ENCODE measurements at regions not wholly inside any gene's neighbourhood (a gene's known extent, or its start where the extent isn't known, plus 50 kb on each side); places are given as distances from the start of the nearest gene placed in this dataset.

DNA sequence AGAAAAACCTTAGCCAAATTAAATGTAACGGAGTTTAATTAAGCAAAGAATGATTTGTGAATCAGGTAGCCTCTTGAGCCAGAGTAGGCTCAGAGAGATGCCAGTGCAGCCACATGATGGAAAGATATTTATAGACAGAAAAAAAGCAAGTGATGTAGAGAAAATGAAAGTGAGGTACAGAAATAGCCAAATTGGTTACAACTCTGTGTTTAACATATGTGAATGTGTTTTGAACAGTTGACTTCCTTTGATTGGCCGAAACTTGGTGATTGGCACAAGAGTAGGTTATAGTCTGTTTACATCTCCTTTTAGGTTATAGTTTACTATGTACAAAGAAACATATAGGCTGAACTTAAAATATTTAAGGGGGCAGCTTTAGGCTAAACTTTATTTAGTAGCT lies 459.9 kb upstream of the BOD1L1 start:
- no peaks in the 10 kb centered on the region for H3K27me3 Mint-ChIP-seq
- peaks cover 15% of the 10 kb centered on the region in 2 donors for H3K9me3 Mint-ChIP-seq
- H3K4me3 Mint-ChIP-seq = no peak overlapping the region
- H3K27ac Mint-ChIP-seq = peak overlapping the region in 1 of 2 donors; percentile 66
- H3K36me3 Mint-ChIP-seq (ENCODE audit: insufficient read depth) = no peaks in the 10 kb centered on the region
- H3K4me1 Mint-ChIP-seq (ENCODE audit: low read depth in 2 of 2) = no peaks in the 10 kb centered on the region
- DNase-seq (no peak), ATAC-seq (replicated peaks) (no peak)

DNA sequence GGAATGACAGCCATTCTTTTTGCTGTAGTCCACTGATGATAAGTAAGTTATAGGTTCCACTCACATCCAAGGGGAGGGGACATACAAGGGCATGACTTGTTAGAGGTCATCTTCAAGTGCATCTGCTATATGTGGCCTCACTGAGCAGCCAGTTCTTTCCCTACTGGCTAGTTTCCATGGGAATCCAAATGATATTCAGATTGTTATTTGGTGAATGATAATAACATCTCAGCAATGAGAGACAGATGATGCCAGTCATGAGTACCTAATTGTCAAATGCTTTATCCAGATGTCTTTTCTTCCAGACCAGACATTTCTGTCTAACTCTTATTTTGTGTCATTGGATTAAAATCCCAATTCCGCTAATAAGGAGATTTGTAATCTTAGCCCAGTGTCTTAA lies 460.4 kb upstream of the BOD1L1 start:
- Mint-ChIP-seq H3K27me3 (no peaks in the 10 kb centered on the region), H3K4me3 (no peak overlapping the region), H3K36me3 (ENCODE audit: insufficient read depth) (no peaks in the 10 kb centered on the region), H3K4me1 (ENCODE audit: low read depth in 2 of 2) (no peaks in the 10 kb centered on the region), H3K9me3 (peaks cover 15% of the 10 kb centered on the region in 2 donors), H3K27ac (no peak overlapping the region)
- ATAC-seq (replicated peaks) (no peak), DNase-seq (no peak)

- no peak for DNase-seq
- no peaks in the 10 kb centered on the region for H3K4me1 Mint-ChIP-seq (ENCODE audit: low read depth in 2 of 2)
- no peak for ATAC-seq (replicated peaks)
- H3K36me3 Mint-ChIP-seq (ENCODE audit: insufficient read depth) = no peaks in the 10 kb centered on the region
- H3K27ac Mint-ChIP-seq = no peak overlapping the region
- H3K4me3 Mint-ChIP-seq = no peak overlapping the region
- no peaks in the 10 kb centered on the region for H3K27me3 Mint-ChIP-seq
- peaks cover 8 to 12% of the 10 kb centered on the region in 2 donors for H3K9me3 Mint-ChIP-seq
Measured at GRCh38 chr4:14091531-14091930, 464.0 kb upstream of the BOD1L1 start.

- Mint-ChIP-seq H3K4me3 (no peak overlapping the region), H3K27ac (no peak overlapping the region), H3K36me3 (ENCODE audit: insufficient read depth) (no peaks in the 10 kb centered on the region), H3K4me1 (ENCODE audit: low read depth in 2 of 2) (no peaks in the 10 kb centered on the region), H3K27me3 (no peaks in the 10 kb centered on the region), H3K9me3 (peaks cover 8 to 12% of the 10 kb centered on the region in 2 donors)
- DNase-seq (no peak), ATAC-seq (replicated peaks) (no peak)
Measured at GRCh38 chr4:14091966-14092365, 464.4 kb upstream of the BOD1L1 start.

DNA sequence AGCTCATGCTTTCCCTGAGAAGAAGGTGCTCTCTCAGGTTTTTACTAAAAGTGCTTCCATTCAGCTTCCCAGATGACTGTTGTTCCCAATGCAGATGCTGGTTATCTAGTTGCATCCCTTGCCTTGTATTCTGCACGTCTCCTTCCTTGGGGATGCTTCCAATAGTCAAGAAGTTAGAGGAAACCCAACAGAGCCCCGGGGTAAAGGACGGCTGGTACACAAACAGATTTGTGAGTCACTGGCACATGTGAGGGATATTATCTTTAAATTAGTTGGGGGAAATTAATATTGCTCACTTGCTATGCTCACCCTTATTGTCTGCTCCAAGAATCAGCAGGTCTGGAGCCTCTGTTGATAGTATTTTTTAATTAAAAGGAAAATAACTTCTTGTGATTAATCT lies 465.2 kb upstream of the BOD1L1 start:
- no peaks in the 10 kb centered on the region for H3K4me1 Mint-ChIP-seq (ENCODE audit: low read depth in 2 of 2)
- ATAC-seq (replicated peaks) (no peak), DNase-seq (no peak)
- peaks cover 8 to 12% of the 10 kb centered on the region in 2 donors for H3K9me3 Mint-ChIP-seq
- no peaks in the 10 kb centered on the region for H3K36me3 Mint-ChIP-seq (ENCODE audit: insufficient read depth)
- no peaks in the 10 kb centered on the region for H3K27me3 Mint-ChIP-seq
- H3K4me3 Mint-ChIP-seq = no peak overlapping the region
- H3K27ac Mint-ChIP-seq = no peak overlapping the region

DNA sequence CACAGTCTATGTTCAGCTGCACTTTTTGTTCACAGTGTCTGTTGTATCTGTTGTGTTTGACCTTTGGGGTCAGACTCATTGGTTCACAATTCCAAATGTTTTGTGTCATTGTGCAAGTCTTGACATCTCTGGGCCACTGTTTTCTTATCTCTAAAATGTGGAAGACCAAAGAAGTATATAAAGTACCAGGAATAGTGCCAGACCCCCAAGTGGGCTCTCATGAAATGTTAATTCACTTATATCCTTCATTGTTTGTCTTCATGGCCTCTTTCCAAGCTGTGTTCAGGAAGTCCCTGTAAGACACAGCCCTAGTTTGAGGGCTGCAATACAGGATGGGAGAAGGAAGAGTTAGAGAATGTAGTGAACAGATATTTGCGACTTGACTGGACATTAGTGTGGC lies 468.3 kb upstream of the BOD1L1 start:
- DNase-seq (no peak), ATAC-seq (replicated peaks) (no peak)
- Mint-ChIP-seq H3K4me1 (ENCODE audit: low read depth in 2 of 2) (no peaks in the 10 kb centered on the region), H3K4me3 (no peak overlapping the region), H3K27ac (no peak overlapping the region), H3K27me3 (no peaks in the 10 kb centered on the region), H3K36me3 (ENCODE audit: insufficient read depth) (no peaks in the 10 kb centered on the region), H3K9me3 (peaks cover 8 to 12% of the 10 kb centered on the region in 2 donors)

DNA sequence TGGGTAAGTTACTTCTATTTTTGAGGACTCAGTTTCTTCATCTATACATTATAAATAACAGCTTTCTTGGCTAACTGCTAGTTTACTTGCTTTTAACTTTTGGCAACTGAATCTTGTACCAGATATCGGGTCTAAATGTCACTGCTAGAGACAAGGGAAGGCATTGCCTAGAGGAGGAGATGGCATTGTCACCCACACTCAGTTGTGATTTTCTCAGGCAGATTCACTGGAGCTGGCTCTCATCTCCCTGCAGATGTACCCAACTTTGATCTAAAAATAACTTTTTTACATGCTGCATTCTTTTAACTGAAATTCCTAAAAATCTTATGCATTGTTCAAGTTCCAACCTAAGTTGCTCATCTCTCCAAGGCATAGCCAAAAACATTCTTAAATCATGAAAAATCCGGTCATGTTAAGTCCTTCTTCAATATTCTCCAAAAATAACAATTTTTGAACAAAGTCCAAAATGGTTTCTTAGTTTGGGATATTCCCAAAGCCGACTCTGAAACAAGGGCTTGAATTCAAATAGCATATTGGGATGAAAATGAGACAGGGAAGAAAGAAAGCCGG lies 469.0 kb upstream of the BOD1L1 start:
- Mint-ChIP-seq H3K36me3 (ENCODE audit: insufficient read depth) (no peaks in the 10 kb centered on the region), H3K4me3 (no peak overlapping the region), H3K27me3 (no peaks in the 10 kb centered on the region), H3K9me3 (peaks cover 5 to 9% of the 10 kb centered on the region in 2 donors), H3K27ac (no peak overlapping the region), H3K4me1 (ENCODE audit: low read depth in 2 of 2) (no peaks in the 10 kb centered on the region)
- no peak for DNase-seq
- no peak for ATAC-seq (replicated peaks)

DNA sequence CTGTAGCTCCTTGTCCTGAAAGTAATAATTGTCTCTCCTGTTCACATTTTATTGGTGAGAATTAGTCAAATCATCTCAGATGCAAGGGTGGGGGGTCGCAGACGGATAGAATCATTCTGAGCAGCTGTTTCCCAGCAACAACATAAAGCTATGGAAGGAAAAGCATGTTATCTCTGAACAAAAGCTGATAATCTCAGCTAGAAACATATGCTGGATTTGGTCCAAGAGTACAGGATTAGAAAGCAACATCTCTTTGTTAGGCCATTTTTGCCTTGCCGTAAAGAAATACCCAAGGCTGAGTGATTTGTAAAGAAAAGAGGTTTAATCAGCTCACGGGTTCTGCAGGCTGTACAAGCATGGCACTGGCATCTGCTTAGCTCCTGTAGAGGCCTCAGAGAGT lies 472.8 kb upstream of the BOD1L1 start:
- Mint-ChIP-seq H3K27me3 (no peaks in the 10 kb centered on the region), H3K27ac (no peak overlapping the region), H3K36me3 (ENCODE audit: insufficient read depth) (no peaks in the 10 kb centered on the region), H3K4me1 (ENCODE audit: low read depth in 2 of 2) (no peaks in the 10 kb centered on the region), H3K9me3 (peaks cover 0 to 5% of the 10 kb centered on the region in 2 donors), H3K4me3 (no peak overlapping the region)
- no peak for DNase-seq
- no peak for ATAC-seq (replicated peaks)

DNA sequence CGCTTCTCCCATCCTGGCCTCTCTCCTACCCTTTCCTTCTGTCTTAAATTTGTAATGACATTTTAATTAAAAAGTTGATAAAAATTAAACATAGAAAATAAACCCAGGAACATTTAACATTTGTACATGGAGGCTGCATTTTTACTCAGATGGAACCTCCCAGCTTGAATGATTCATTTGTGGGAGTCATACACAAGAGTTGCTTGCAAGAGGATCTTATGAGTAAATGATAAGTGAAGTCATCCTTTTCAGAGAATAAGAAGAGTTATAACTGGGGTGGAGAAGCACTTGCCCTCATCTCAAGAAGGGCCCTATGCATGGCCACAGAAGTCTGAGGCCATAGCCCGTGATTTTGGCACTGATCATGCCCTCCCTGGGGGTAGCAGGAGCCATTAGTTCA lies 482.9 kb upstream of the BOD1L1 start:
- Mint-ChIP-seq H3K27me3 (no peaks in the 10 kb centered on the region), H3K27ac (no peak overlapping the region), H3K36me3 (ENCODE audit: insufficient read depth) (no peaks in the 10 kb centered on the region), H3K9me3 (peaks cover 0 to 8% of the 10 kb centered on the region in 2 donors), H3K4me3 (no peak overlapping the region), H3K4me1 (ENCODE audit: low read depth in 2 of 2) (no peaks in the 10 kb centered on the region)
- no peak for DNase-seq
- ATAC-seq (replicated peaks) = no peak

GRCh38 chr4:14111730-14112181 lies 484.2 kb upstream of the BOD1L1 start:
- no peak overlapping the region for H3K4me3 Mint-ChIP-seq

GRCh38 chr4:14115106-14115505 lies 487.6 kb upstream of the BOD1L1 start:
- no peak for DNase-seq
- Mint-ChIP-seq H3K27ac (no peak overlapping the region), H3K9me3 (peaks cover 0 to 9% of the 10 kb centered on the region in 2 donors), H3K36me3 (ENCODE audit: insufficient read depth) (no peaks in the 10 kb centered on the region), H3K27me3 (no peaks in the 10 kb centered on the region), H3K4me1 (ENCODE audit: low read depth in 2 of 2) (no peaks in the 10 kb centered on the region), H3K4me3 (no peak overlapping the region)
- ATAC-seq (replicated peaks) = no peak

More at GRCh38 chr4:14111730-14112181, 484.2 kb upstream of the BOD1L1 start:
- no peaks in the 10 kb centered on the region for H3K36me3 Mint-ChIP-seq (ENCODE audit: insufficient read depth)
- DNase-seq = no peak
- no peaks in the 10 kb centered on the region for H3K27me3 Mint-ChIP-seq
- H3K4me1 Mint-ChIP-seq (ENCODE audit: low read depth in 2 of 2) = no peaks in the 10 kb centered on the region
- ATAC-seq (replicated peaks) = no peak
- H3K27ac Mint-ChIP-seq = no peak overlapping the region
- H3K9me3 Mint-ChIP-seq = peaks cover 0 to 9% of the 10 kb centered on the region in 2 donors

GRCh38 chr4:14117575-14118238 lies 490.2 kb upstream of the BOD1L1 start:
- Mint-ChIP-seq H3K4me1 (ENCODE audit: low read depth in 2 of 2) (no peaks in the 10 kb centered on the region), H3K36me3 (ENCODE audit: insufficient read depth) (no peaks in the 10 kb centered on the region), H3K4me3 (no peak overlapping the region), H3K9me3 (peaks cover 0 to 9% of the 10 kb centered on the region in 2 donors), H3K27ac (no peak overlapping the region), H3K27me3 (no peaks in the 10 kb centered on the region)
- DNase-seq (no peak), ATAC-seq (replicated peaks) (no peak)

DNA sequence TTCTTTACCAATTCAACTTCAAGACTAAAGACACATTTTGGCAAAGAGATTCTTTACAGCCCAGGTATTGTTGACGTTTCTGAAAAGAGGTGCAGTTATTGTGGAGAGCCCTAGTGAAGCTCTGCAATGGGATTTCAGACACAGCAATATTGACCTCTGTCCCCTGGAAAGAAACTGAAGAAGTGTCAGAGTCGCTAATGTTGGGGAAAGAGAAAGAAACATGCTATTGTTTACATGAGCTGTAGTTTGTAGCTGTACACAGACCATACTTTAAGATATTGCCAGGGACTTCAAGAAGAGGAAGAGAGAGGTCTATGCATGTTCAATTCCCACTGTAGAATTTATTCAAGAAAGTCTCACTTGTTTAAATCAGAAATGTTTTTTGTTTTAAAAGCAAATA lies 497.3 kb upstream of the BOD1L1 start:
- Mint-ChIP-seq H3K9me3 (peaks cover 2 to 11% of the 10 kb centered on the region in 2 donors), H3K4me1 (ENCODE audit: low read depth in 2 of 2) (no peaks in the 10 kb centered on the region), H3K36me3 (ENCODE audit: insufficient read depth) (no peaks in the 10 kb centered on the region), H3K27ac (no peak overlapping the region), H3K27me3 (no peaks in the 10 kb centered on the region), H3K4me3 (no peak overlapping the region)
- ATAC-seq (replicated peaks) (no peak), DNase-seq (no peak)

DNA sequence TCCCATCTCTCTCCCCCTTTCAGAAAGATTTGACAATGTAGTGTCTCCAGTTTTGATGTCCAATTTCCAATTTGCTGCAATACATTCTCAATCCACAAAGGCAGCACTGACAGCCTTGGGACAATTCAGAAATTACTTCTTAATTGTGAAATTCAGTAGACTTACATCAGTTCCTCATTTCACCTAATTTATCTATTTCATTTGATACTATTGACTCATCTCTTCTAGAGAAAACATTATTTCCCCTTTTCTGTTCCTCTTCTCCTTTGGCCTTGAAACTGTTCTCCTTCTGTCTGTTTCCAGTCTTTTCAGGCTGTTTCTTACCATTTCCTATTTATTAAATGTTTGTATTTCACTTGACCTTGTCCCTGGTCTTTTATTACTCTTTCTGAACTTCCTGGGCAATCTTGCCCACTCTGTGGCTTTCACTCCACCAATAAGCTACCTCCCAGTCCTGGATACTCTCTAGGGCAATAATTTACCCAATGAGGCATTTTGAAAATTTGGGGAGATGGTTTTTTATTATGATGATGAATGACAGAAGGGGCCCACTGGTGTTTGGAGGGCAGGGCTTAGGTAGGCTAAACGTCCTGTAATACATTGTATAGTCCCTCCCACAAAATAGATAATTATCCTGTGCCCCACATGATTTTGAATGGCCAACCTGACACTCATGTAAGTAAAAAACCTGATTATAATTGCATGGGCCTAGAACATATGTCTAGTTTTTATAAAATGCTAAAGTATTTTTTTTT lies 498.0 kb upstream of the BOD1L1 start:
- Mint-ChIP-seq H3K36me3 (ENCODE audit: insufficient read depth) (no peaks in the 10 kb centered on the region), H3K4me1 (ENCODE audit: low read depth in 2 of 2) (no peaks in the 10 kb centered on the region), H3K27ac (no peak overlapping the region), H3K9me3 (peaks cover 2 to 11% of the 10 kb centered on the region in 2 donors), H3K27me3 (no peaks in the 10 kb centered on the region), H3K4me3 (no peak overlapping the region)
- DNase-seq (no peak), ATAC-seq (replicated peaks) (no peak)
